SK-N-SH (cell line): ENCODE measurements at regions not wholly inside any gene's neighbourhood (a gene's known extent, or its start where the extent isn't known, plus 50 kb on each side); places are given as distances from the start of the nearest gene placed in this dataset.

ENCODE experiments used
- CTCF ChIA-PET: fragments of 300-600, 350-600 bp; formaldehyde crosslinking; extraction: SDS; loops from one replicate; lab custom pipeline; 2021; lab: Yijun Ruan, JAX
- POLR2A ChIA-PET: fragments of 350-600 bp; sonication (Branson Sonifier 250); formaldehyde crosslinking; extraction: SDS; loops from one replicate; lab custom pipeline; 2020; ENCODE audit warnings: antibody characterized with exemption, inconsistent platforms; lab: Yijun Ruan, JAX
- DNase-seq: peaks from one replicate; pipeline ENCODE4 v3.0.0; 2012
- H2AFZ ChIP-seq: fragments of 200-600 bp; sonication (generic); 2 replicates; pipeline ENCODE4 v1.8.1; 2016; ENCODE audit warnings: antibody characterized with exemption, mild to moderate bottlenecking, low read depth
- H3F3A ChIP-seq: fragments of 200-600 bp; sonication (generic); replicated peaks from 2 replicates; pipeline ENCODE3; 2016; ENCODE audit warnings: antibody characterized with exemption, mild to moderate bottlenecking; ENCODE audit not compliant: insufficient read depth
- H3K27ac ChIP-seq, 2 experiments: fragments of 200-500 bp in 1 of 2; fragments of 200-600 bp in 1 of 2; sonication (Bioruptor generic) in 1 of 2; sonication (generic), shearing (Covaris generic) in 1 of 2; 2 replicates each; pipeline versions ENCODE4 v1.5.1 to v1.6.1; 2014 to 2016; ENCODE audit warnings: low read depth in 2 of 2, inconsistent platforms in 1 of 2, low read length in 1 of 2, mild to moderate bottlenecking in 1 of 2, mixed read lengths in 1 of 2
- H3K27me3 ChIP-seq: fragments of 200-600 bp; sonication (generic), shearing (Covaris generic); 2 replicates; pipeline ENCODE4 v1.6.1; 2016; ENCODE audit warnings: mixed run types; ENCODE audit not compliant: insufficient read depth
- H3K36me3 ChIP-seq, 2 experiments: fragments of 200-500 bp in 1 of 2; fragments of 200-600 bp in 1 of 2; sonication (Bioruptor generic) in 1 of 2; sonication (generic) in 1 of 2; replicated peaks in 1 of 2; 2 replicates each; pipeline versions ENCODE3 to v1.5.1; 2014 to 2016; ENCODE audit warnings: low read length in 1 of 2, mild to moderate bottlenecking in 1 of 2; ENCODE audit not compliant: insufficient read depth in 2 of 2, control insufficient read depth in 1 of 2
- H3K4me1 ChIP-seq, 2 experiments: fragments of 200-500 bp in 1 of 2; fragments of 200-600 bp in 1 of 2; sonication (Bioruptor generic) in 1 of 2; sonication (generic), shearing (Covaris generic) in 1 of 2; 2 replicates each; pipeline versions ENCODE4 v1.5.1 to v1.6.1; 2014 to 2016; ENCODE audit warnings: low read depth in 1 of 2, low read length in 1 of 2, mixed run types in 1 of 2; ENCODE audit not compliant: insufficient read depth in 2 of 2, control insufficient read depth in 1 of 2
- H3K4me2 ChIP-seq: fragments of 200-600 bp; sonication (generic), shearing (Covaris generic); 2 replicates; pipeline ENCODE4 v1.6.1; 2017; ENCODE audit warnings: mixed run types
- H3K4me3 ChIP-seq, 2 experiments: fragments of 200-500 bp in 1 of 2; fragments of 200-600 bp in 1 of 2; sonication (Bioruptor generic) in 1 of 2; sonication (generic), shearing (Covaris generic) in 1 of 2; 2 replicates each; pipeline versions ENCODE4 v1.5.1 to v1.8.1; 2014 to 2016; ENCODE audit warnings: low read depth in 2 of 2, inconsistent platforms in 1 of 2, low read length in 1 of 2, mild to moderate bottlenecking in 1 of 2, mixed read lengths in 1 of 2, moderate library complexity in 1 of 2
- H3K79me2 ChIP-seq: fragments of 200-600 bp; sonication (generic); 2 replicates; pipeline ENCODE4 v1.8.1; 2017; ENCODE audit warnings: mild to moderate bottlenecking; ENCODE audit not compliant: insufficient read depth
- H3K9ac ChIP-seq: fragments of 200-600 bp; sonication (generic); 2 replicates; pipeline ENCODE4 v1.6.1; 2017; ENCODE audit warnings: mixed run types
- H3K9me2 ChIP-seq: fragments of 200-600 bp; sonication (generic); 2 replicates; pipeline ENCODE4 v1.6.1; 2017; ENCODE audit warnings: mixed run types
- H3K9me3 ChIP-seq: fragments of 200-600 bp; sonication (generic); 2 replicates; pipeline ENCODE4 v1.6.1; 2017; ENCODE audit warnings: mixed run types, mild to moderate bottlenecking, moderate library complexity
- H4K20me1 ChIP-seq: fragments of 200-600 bp; sonication (generic); 2 replicates; pipeline ENCODE4 v1.6.1; 2017; ENCODE audit warnings: mild to moderate bottlenecking, mixed run types; ENCODE audit not compliant: insufficient read depth
- CTCF ChIP-seq: fragments of 200-600 bp; sonication (generic); IDR thresholded peaks from 2 replicates; pipeline ENCODE4 v1.6.1; 2017; ENCODE audit warnings: antibody characterized with exemption, mild to moderate bottlenecking, moderate library complexity
- ELF1 ChIP-seq: IDR thresholded peaks from 2 replicates; pipeline ENCODE4 v1.4.0; 2012
- FOSL2 ChIP-seq: IDR thresholded peaks from 2 replicates; pipeline ENCODE4 v1.4.0; 2012; ENCODE audit warnings: low read depth, mild to moderate bottlenecking, moderate library complexity, borderline replicate concordance
- GATA2 ChIP-seq: sonication (generic); formaldehyde crosslinking; IDR thresholded peaks from 2 replicates; pipeline ENCODE4 v1.5.0; 2020; ENCODE audit warnings: mild to moderate bottlenecking, missing genetic modification reagents
- IRF3 ChIP-seq: fragments of 150-350 bp; IDR thresholded peaks from 2 replicates; pipeline ENCODE4 v1.6.1; 2016; ENCODE audit warnings: mild to moderate bottlenecking, low read depth, low read length
- JUND ChIP-seq: IDR thresholded peaks from 2 replicates; pipeline ENCODE4 v1.4.0; 2012
- MEF2A ChIP-seq: IDR thresholded peaks from 2 replicates; pipeline ENCODE4 v1.4.0; 2012; ENCODE audit warnings: low read depth, borderline replicate concordance
- NFIC ChIP-seq: IDR thresholded peaks from 2 replicates; pipeline ENCODE4 v1.4.0; 2012; ENCODE audit warnings: borderline replicate concordance
- NRF1 ChIP-seq: IDR thresholded peaks from 2 replicates; pipeline ENCODE4 v1.6.1; 2012; ENCODE audit warnings: low read depth, mild to moderate bottlenecking, low read length
- POLR2AphosphoS5 ChIP-seq: IDR thresholded peaks from 2 replicates; pipeline ENCODE4 v1.6.1; 2012; ENCODE audit warnings: low read depth, low read length
- RAD21 ChIP-seq: IDR thresholded peaks from 2 replicates; pipeline ENCODE4 v1.6.1; 2012; ENCODE audit warnings: mild to moderate bottlenecking, low read length
- RCOR1 ChIP-seq: fragments of 150-350 bp; IDR thresholded peaks from 2 replicates; pipeline ENCODE4 v1.6.1; 2017; ENCODE audit warnings: antibody characterized with exemption, low read length
- RFX5 ChIP-seq: IDR thresholded peaks from 2 replicates; pipeline ENCODE4 v1.6.1; 2012; ENCODE audit warnings: mild to moderate bottlenecking, improper control_type of control experiment, low read length
- TAF1 ChIP-seq: IDR thresholded peaks from 2 replicates; pipeline ENCODE4 v1.6.1; 2012; ENCODE audit warnings: low read depth, mild to moderate bottlenecking, low read length, moderate library complexity, borderline replicate concordance
- TCF12 ChIP-seq: IDR thresholded peaks from 2 replicates; pipeline ENCODE4 v1.4.0; 2012
- USF1 ChIP-seq: IDR thresholded peaks from 2 replicates; pipeline ENCODE4 v1.4.0; 2012; ENCODE audit warnings: low read depth, borderline replicate concordance
- WGBS: methylation state at CpG from one replicate; pipeline ENCODE4 v1.1.6; 2017; ENCODE audit warnings: low lambda C conversion rate; 5-methylcytosine and 5-hydroxymethylcytosine counted together
- TF ChIP-seq, protein P1 (sequence below): IDR thresholded peaks from 2 replicates; pipeline ENCODE4 v1.4.0; 2012; ENCODE audit warnings: low read depth, borderline replicate concordance
- TF ChIP-seq, protein P2 (sequence below): IDR thresholded peaks from 2 replicates; pipeline ENCODE4 v1.6.1; 2012; ENCODE audit warnings: mild to moderate bottlenecking, low read depth, low read length, moderate library complexity

- 62% methylated on average over 3 of the region's 3 CpGs for WGBS
- no peaks in the 10 kb centered on the region for H3K36me3 ChIP-seq
- ChIA-PET POLR2A (no interaction called here), CTCF (interaction anchor here (0.7 kb wide), 1 partner anchor 944 kb away, joined by 3 read pairs; no protein-coding TSS in a partner anchor)
- H3K4me2 ChIP-seq: no peak overlapping the region
- H3K9ac ChIP-seq: no peak overlapping the region
- TF ChIP-seq NRF1 (no peak), TAF1 (no peak), ELF1 (no peak), TCF12 (no peak), USF1 (no peak), CTCF (no peak), FOSL2 (no peak), MEF2A (no peak), NFIC (no peak), IRF3 (no peak), RCOR1 (no peak), RFX5 (no peak), JUND (no peak), RAD21 (no peak), GATA2 (CRISPR knock-in tag) (no peak), POLR2AphosphoS5 (no peak)
- TF ChIP-seq, protein P1, sequence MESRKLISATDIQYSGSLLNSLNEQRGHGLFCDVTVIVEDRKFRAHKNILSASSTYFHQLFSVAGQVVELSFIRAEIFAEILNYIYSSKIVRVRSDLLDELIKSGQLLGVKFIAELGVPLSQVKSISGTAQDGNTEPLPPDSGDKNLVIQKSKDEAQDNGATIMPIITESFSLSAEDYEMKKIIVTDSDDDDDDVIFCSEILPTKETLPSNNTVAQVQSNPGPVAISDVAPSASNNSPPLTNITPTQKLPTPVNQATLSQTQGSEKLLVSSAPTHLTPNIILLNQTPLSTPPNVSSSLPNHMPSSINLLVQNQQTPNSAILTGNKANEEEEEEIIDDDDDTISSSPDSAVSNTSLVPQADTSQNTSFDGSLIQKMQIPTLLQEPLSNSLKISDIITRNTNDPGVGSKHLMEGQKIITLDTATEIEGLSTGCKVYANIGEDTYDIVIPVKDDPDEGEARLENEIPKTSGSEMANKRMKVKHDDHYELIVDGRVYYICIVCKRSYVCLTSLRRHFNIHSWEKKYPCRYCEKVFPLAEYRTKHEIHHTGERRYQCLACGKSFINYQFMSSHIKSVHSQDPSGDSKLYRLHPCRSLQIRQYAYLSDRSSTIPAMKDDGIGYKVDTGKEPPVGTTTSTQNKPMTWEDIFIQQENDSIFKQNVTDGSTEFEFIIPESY: no peak
- TF ChIP-seq, protein P2, sequence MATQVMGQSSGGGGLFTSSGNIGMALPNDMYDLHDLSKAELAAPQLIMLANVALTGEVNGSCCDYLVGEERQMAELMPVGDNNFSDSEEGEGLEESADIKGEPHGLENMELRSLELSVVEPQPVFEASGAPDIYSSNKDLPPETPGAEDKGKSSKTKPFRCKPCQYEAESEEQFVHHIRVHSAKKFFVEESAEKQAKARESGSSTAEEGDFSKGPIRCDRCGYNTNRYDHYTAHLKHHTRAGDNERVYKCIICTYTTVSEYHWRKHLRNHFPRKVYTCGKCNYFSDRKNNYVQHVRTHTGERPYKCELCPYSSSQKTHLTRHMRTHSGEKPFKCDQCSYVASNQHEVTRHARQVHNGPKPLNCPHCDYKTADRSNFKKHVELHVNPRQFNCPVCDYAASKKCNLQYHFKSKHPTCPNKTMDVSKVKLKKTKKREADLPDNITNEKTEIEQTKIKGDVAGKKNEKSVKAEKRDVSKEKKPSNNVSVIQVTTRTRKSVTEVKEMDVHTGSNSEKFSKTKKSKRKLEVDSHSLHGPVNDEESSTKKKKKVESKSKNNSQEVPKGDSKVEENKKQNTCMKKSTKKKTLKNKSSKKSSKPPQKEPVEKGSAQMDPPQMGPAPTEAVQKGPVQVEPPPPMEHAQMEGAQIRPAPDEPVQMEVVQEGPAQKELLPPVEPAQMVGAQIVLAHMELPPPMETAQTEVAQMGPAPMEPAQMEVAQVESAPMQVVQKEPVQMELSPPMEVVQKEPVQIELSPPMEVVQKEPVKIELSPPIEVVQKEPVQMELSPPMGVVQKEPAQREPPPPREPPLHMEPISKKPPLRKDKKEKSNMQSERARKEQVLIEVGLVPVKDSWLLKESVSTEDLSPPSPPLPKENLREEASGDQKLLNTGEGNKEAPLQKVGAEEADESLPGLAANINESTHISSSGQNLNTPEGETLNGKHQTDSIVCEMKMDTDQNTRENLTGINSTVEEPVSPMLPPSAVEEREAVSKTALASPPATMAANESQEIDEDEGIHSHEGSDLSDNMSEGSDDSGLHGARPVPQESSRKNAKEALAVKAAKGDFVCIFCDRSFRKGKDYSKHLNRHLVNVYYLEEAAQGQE: no peak
- TF ChIP-seq, all 33 proteins: peak for 0
- H3K9me2 ChIP-seq: no peaks in the 10 kb centered on the region
- no peaks in the 10 kb centered on the region for H3K27me3 ChIP-seq
- peaks cover 18% of the 10 kb centered on the region for H3F3A ChIP-seq
- H3K4me3 ChIP-seq: no peak overlapping the region
- H3K4me1 ChIP-seq: 0 out of 4 replicates have a peak, but pooled peaks cover 0 to 8% of the 10 kb centered on the region in 2 experiments
- H2AFZ ChIP-seq: no peak overlapping the region
- no peaks in the 10 kb centered on the region for H3K9me3 ChIP-seq
- H4K20me1 ChIP-seq: no peaks in the 10 kb centered on the region
- DNase-seq: no peak
- H3K27ac ChIP-seq: no peak overlapping the region
- no peaks in the 10 kb centered on the region for H3K79me2 ChIP-seq
These were observed 76.0 kb upstream of the TSC22D1 start for GRCh38 chr13:44652168-44652567.
